ENCODE measurements at regions not wholly inside any gene's neighbourhood (a gene's known extent, or its start where the extent isn't known, plus 50 kb on each side); places are given as distances from the start of the nearest gene placed in this dataset.

DNA sequence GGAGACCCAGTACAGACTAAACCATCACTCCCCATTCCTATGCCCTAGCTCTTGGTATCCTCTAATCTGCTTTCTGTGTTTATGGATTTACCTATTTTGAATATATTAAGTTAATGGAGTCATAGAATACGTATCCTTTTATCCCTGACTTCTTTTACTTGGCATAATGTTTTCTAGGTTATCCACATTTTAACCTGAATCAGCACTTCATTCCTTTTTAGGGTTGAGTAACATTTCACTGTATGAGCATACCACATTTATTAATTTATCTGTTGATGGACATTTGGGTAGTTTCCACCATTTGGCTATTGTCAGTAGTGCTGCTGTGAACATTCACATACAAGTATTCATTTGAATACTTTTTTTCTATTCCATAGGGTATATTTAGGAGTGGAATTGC, 157.3 kb upstream of the CTNNA2 start:
- ATAC-seq (no peak), DNase-seq (no peak)

DNA sequence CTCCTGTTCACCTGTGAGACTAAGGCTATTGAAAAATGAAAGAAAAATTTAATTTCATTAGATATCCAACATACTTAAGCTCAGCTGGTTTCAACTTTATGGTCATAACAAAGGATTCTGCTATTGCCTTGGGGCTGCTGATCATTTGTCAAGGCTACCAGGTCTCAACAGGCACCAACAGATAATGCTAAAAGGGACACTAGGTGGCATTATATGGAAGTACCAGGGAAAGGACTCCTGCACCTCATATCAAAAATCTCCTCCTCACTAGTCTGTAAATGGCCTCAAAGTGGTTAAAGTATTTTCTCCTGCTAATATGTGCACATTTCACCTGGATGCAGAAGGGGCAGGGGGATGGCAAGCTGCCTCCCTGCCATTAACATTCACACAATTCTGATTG, 167.9 kb upstream of the REG3A start:
- no peak for DNase-seq
- no peak for ATAC-seq

DNA sequence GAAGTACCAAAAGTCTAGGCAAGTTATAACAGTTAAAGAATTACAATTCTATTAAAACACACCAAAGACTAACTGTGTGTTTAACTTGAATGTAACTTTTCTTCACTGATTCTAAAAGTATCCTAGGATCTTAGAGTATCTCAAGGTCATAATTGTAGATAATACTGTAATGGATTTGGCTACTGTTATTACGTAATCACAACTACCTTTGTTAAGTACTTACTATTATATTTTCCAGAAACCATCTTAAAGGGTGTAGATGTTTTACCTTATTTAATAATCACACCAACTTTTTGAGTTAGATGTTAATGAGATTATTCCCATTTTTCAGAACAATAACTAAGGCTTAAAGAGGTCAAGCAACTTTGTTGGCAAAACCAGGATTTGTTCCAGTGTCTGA, 161.3 kb upstream of the REG3A start:
- no peak for ATAC-seq
- DNase-seq, result no peak

DNA sequence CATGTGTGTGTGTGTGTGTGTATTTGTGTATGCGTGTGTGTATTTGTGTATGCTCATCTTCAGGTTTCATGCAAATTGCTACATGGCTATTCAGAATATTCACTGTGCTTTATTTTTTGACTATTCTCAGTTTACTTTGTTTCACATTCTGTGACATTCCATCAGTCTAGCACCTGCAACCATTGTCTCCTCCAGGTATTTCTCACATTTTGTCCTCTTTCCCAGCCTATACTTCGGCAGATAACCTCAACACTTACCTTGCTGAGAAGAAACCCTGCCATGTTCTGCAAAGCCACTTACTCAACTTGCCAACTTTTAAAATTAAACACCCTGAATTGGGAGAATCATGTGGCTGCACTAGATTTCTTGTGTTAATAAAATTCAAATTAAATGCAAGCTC, 135.4 kb upstream of the REG3A start:
- ATAC-seq, result no peak
- no peak for DNase-seq

DNA sequence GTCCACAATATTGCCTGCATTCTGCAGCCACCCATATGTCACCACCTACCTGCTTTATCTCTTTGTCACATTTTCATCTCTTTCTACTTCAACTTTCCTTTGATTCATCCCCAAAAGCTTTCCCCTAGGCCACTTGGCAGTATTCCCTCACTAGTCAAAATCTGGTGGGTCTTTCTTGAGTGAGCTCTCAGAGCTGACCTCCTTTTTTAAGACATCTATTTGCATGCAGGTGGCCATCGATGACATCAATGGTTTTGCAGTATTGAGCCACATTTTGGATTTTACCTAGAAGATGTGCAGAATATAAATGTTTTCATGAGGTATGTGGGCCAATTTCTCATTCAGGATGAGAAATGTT, 133.4 kb upstream of the REG3A start:
- ATAC-seq, result no peak
- no peak for DNase-seq

DNA sequence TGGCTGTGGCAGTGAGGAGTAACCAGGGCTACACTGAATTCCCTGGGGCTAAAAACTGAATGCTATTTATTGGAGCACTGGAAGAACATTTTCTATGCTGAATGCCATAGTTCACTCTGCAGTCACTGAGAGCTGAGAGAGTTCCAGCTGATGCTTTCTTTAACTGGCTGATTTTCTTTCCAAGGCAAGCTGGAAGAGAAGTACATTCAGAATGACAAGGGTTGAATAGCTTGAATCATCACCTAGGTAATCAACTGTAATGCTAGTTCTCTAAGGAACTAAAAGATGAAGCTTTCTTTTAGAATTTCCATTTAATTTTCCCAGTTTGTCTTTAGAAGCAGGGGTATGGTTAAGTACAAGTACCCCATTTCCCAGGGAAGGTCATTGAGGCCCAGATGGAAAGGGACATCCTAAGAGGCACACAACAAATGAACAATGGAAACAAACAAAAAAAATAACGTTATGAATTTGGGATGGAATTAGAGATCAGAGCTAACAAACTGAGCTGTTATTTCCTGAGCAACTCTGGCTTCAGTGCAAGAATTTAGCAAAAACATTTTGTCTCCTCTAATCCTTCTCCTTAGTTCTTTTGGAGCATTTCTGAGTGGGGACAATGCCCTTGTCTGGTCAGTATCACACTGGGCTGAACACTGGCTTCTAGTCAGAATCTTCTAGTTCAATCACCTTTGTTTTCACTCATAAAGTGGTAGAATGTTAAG, 132.8 kb upstream of the REG3A start:
- ATAC-seq, result no peak
- DNase-seq, result no peak

DNA sequence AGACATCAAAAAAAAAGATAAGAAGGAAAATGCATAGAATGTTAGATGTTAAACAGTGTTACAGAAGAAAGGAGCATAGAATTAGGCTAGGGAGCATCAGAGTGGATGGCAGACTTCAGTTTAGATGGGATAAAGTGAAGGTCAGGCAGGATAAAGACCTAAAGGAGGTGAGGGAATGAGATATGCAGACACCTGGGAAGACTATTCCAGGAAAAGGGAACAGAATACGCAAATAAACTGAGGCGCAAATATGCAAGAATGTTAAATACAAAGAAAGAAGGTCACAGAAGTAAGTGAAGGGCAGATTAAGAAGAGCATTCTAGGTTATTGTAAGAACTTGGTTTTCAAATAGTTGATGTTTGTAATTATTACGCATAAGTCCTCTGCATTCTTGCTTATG, 116.3 kb upstream of the REG3A start:
- no peak for ATAC-seq
- no peak for DNase-seq

DNA sequence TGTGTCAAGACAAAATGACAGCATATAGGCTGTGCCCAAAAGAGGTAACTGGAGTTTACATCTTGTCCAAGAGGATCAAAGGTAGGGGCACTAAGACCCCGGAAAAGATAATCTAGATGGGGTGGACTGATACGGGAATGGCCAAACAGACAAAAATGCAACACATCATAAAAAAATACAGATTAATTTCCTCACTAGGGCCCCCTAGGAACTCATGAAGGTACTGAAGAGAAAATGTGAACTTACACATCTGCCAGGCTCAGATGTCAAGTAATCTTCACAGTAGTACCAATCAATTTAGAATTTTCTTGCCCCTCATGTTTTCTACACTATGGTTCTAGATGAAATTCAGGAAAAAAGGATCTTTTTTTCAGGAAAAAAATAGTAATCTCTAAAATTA, 115.6 kb upstream of the REG3A start:
- ATAC-seq, result no peak

DNA sequence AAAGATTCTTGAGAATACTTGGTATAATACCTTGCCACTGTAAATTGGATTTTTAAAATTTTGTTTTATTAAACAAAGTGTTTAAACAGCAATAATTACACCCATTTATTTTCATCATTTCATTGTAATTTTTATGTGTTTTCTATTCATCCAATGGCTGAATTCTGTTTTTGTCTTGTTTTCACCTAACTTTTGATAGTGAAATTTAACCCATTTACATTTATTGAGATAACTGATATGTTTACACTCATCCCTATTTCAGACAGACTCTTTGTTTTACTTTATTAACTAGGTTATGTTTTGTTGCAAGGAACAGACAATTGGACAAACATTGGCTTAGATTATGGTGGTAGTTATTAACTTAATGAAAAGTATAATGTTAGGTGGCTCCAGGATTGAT, 113.1 kb upstream of the REG3A start:
- no peak for DNase-seq
- no peak for ATAC-seq

More for the DNA sequence above, 115.6 kb upstream of the REG3A start:
- DNase-seq, result no peak

DNA sequence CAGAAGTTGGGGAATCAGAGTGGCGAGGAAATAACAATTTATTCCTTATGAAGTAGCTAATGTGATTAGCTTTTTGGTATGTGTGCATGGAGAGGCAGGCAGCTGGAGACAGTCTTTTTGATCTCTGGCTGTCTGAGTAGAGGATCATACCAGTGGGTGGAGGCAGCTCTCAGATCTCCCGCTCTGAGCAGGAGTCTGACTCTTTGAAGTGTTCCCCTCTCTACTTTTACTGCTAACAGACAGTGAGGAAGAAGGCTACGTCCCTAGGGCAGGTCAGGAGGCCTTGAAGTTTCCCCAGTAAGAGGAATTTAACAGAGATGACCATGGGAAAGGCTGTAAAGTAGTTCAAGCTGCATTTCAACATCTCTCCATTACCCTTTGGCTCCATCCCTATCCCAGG, 111.9 kb upstream of the REG3A start:
- no peak for ATAC-seq
- DNase-seq, result no peak

DNA sequence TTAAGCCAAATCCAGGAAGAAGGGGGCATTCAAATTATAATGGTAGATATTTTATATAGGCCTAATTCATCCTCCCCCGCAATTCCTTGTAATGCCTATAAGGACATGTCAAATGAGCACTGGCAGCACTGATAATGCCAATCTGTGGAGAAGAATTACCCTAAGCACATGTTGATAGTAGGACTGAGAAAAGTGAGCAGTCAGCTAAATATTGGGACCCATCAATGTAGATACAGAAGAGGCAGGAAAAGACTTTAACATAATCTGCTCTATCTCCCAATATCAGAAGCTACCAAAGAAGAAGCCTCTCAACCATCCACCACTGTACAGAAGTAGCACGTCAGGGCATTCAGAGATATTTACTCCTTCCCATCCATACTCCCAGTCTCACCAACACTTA, 101.3 kb upstream of the REG3A start:
- ATAC-seq (no peak), DNase-seq (no peak)

DNA sequence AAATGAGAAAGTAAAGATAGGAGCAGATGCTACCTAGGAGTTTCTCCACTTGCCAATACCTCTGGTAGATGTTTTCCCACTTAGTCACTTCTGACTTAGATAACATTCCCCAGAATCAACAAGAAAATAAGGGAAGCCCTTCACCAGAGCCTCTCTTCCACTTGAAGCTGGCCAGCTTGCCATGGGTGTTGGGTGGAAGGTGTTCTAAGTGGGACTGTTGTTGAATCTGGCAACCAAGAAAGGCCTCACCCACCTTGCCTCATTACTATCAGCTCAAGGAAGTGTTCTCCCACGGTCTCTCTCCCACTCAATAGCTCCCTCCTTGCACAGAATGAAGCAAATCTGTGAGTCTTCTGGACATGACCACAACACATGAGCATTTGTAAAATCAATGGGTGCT, 100.4 kb upstream of the REG3A start:
- ATAC-seq, result no peak
- no peak for DNase-seq

DNA sequence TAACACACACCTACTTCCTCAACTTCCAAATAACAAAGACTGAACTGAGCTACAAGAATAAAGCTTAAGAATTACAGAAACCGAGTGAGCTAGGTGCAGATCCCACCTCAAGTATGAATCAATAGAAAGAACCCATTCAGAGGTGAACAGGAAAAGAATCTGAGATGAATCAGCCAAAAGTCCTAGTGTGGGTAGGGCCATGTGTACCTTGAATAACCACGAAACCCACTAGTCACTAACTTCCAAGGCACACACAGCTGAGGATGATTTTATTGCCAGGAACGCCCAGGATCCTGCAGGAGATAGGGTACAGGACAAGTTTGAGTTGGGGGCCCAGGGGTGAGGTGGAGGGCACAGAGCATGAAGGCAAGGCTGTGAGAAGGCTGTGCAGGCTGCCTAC, 99.7 kb upstream of the REG3A start:
- no peak for DNase-seq
- no peak for ATAC-seq

DNA sequence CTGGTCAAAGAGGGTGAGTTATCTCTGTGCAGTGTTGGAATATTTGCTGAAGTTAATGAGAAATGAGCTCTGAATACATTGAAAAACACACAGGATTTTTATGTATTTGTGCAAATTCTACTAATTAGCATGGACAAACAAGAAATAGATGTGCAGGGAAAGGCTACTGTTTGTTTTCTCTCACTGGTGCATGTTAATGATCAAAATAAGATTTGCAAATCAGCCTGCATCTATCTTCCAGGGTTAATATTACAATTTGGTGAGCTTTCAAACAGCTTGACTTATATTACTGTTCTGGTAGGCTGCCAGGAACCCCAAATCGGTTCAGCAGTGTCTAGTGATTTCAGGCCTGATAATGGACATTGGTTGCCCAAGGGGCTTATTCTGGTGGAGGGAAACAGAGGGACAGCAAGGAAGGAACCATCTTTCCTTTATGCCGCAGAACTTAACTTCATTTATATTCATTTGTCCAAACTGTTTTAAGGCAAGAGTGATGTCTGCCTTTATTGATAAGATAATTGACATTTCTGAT, 93.8 kb upstream of the REG3A start:
- DNase-seq, result no peak
- no peak for ATAC-seq

DNA sequence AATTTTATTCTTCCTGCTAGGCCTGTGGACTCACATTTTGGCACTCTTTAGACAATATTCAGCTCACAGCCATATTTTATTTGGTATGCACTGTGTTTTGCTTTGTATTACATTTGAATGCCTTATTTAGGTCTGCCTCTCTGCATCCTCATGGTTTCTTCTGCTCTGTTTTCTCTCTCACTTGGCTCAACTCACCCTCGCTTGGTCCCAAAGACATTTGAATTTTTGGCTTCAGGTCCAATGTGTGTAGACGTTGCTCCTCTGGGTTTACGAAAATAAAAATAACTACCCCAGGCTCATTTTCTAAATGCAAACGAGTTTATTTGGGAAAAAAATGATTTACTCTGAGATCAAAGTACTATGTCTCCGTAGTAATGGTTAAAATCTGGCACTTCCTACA, 91.1 kb upstream of the REG3A start:
- ATAC-seq (no peak), DNase-seq (no peak)

DNA sequence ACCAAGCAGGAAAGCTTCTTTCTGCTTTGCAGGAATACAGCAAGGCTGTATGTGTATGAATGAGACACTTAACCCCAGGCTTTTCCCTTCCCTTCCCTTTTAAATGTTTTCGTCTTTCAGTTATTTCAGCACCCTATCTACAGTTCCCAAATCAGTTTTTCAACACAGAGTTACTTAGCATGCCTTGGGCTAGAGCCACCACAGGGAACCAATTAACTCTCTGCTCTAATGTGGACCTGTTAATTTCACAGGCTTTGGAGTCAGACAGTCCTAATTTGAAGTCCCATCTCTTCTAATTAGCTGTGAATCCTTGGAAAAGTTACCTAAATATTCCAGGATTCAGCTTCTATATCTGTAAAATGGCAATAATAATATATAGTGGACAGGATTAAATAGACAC, 89.2 kb upstream of the REG3A start:
- ATAC-seq (no peak), DNase-seq (no peak)

DNA sequence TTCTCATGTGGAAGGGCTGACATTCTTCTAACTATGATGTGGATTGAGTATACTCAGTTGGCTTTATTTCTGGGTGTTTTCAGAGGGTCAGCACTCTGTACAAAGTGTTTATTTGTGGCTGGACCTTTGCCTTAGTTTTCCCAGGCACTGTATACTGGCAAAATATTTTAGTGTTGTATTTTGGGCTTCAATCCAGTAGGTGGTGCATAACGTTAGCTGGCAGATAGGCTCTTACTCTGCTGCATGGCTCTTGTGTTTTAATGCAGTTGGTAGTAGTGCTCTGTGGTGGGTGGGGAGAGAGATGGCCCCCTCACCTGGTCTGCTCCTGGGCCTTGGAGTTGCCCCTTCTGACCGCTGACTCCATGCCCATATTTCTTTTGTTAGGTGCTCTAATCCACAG, 75.6 kb upstream of the REG3A start:
- DNase-seq, result no peak
- no peak for ATAC-seq

DNA sequence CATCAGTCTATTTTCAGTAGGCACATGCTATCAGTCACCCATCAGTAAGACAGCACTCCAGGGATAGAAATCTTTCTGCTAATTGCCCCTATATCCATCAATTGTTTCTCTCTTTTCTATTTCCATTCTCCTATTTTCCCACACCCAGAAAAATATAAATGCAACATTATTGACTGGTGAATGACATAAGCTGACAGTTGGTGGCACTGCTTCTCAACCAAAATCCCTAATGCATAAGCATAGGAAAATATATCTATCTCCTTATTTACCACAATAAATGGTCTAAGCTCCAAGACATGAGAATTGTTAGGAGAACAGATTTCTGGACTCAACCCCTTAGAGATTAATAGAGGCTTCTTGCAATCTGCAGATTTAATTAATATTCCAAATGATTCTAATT, 64.0 kb upstream of the REG3A start:
- DNase-seq, result no peak
- ATAC-seq, result no peak

DNA sequence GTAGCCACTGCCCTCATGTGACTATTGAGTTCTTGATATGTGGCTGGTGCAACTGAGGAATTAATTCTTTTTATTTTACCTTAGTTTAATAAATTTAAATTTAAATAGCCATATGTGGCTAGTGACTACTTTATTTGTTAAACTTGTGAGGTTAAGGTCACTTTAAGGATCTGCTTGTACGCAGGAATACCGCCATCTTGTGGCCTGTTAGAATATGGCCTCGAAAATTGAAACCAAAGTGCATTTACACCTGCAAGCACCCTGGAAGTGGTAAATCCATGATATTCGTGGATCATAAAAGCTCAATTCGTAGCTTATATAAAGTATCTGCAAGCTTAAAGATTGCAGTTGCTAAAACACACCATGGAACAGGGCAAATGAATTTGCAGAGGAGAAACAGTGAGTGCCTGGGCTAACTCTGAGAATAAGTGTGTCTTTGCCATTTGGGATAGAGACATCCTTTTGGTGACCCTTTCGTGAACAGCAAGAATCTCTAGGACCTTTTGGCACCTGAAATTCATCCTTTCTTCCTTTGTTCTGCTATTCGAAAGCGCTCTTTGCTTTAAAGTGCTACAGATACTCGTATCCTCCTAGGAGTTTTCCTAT, 59.9 kb upstream of the REG3A start:
- ATAC-seq (no peak), DNase-seq (peak; percentile 19)

DNA sequence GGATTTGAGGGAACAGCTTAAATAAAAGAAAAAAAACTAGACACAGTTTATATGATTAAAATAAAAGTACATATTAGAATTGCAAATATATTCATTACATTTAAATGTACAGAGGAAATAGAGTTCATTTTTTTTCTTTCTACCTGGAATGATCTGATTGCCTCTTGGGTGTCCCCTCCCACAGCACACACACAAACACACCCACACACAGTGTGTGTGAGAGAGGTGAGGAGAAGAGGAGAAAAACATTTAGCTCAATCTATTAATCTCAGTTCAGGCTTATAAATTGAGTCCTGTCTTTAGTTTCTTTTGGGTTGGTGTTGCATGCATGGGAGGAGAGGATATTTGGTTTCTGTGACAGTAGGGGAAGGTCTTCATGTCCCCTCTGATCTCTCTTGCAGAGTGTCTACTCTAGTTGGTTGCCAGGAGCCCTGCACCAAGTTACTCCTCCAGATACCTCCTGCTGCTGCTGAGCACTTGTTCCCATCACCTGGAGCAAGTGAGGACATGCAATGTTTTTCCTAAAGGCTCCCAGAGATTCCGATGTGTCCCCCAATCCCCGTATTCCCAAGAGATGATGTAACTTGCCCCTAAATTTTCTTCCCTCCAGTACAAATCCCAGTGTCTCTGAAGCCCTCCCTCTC, 50.8 kb upstream of the REG3A start:
- no peak for DNase-seq
- ATAC-seq, result no peak
